ENCODE measurements at regions not wholly inside any gene's neighbourhood (a gene's known extent, or its start where the extent isn't known, plus 50 kb on each side); places are given as distances from the start of the nearest gene placed in this dataset.

DNA sequence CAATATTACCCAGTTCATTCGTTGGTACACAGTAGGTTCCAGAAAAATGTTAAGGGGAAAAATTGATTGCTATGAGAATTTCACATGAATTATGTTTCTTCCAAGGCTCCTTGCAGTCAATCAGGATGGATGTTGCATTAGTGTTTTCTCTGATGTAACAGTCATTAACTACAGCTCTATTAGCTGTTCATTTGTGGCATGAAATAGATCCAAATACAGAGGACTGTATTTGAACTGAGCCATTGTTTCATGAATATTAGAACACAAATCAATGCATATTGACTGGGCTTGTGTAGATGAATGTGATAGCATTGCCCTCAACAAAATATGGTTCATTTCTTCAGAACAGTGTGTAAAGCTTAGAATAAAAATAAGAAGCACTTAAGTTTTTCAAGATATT, 203.0 kb upstream of the SGO1 start:
- no peak overlapping the region for H3K27ac Mint-ChIP-seq
- peaks cover 2% of the 10 kb centered on the region for H3K36me3 Mint-ChIP-seq (ENCODE audit: low read depth)
- H3K9me3 Mint-ChIP-seq, result peaks cover 6% of the 10 kb centered on the region
- Histone ChIP-seq H3K4me3 (ENCODE audit: low read length) (no peak overlapping the region), H3K27me3 (ENCODE audit: control insufficient read depth, insufficient read depth, low read length, poor library complexity, severe bottlenecking) (no peaks in the 10 kb centered on the region), H3K27ac (ENCODE audit: low read depth, low read length) (no peak overlapping the region), H3K9me3 (ENCODE audit: control insufficient read depth, low read length) (peaks cover 21% of the 10 kb centered on the region), H3K36me3 (ENCODE audit: control insufficient read depth, insufficient read depth, low read length) (no peaks in the 10 kb centered on the region), H3K9ac (ENCODE audit: extremely low read depth, low read length, poor library complexity, severe bottlenecking) (no peak overlapping the region), H3K4me1 (ENCODE audit: control insufficient read depth, insufficient read depth, low read length) (no peaks in the 10 kb centered on the region)
- no peaks in the 10 kb centered on the region for H3K4me1 Mint-ChIP-seq
- TF ChIP-seq CTCF (conservative IDR thresholded peaks at IDR 0.05), result no peak
- DNase-seq, result no peak
- no peak overlapping the region for H3K4me3 Mint-ChIP-seq
- no peaks in the 10 kb centered on the region for H3K27me3 Mint-ChIP-seq (ENCODE audit: insufficient read depth)
- 89% methylated on average over 1 of the region's 1 CpG; no CpG with 5 or more reads in 1 of the 2 experiments for WGBS, 2 experiments (ENCODE audit: insufficient coverage in 1 of 2, insufficient read length in 1 of 2)

DNA sequence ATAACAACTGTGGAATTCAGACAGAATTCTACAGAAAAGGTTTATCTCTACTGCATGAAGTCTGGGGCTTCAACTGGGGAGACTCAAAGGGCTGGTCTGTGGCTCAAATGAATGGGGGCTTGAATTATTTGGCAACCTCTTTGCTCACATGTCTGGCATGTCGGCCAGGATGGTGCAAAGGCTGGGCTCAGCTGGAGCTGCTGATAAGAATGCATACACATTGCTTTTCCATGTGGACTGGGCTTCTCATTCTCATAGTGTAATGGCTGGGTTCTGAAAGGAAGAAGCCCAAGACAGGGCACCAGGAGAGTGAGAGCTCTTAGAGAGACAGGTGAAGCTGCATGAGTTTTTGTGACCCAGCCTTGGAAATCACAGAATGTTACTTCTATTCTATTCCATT, 194.3 kb upstream of the SGO1 start:
- no peak overlapping the region for H3K4me3 Mint-ChIP-seq
- no peak overlapping the region for H3K27ac Mint-ChIP-seq
- peak overlapping the region; percentile 2 for H3K4me3 ChIP-seq (ENCODE audit: low read length)
- H3K27me3 Mint-ChIP-seq (ENCODE audit: insufficient read depth), result no peaks in the 10 kb centered on the region
- H3K9ac ChIP-seq (ENCODE audit: extremely low read depth, low read length, poor library complexity, severe bottlenecking), result no peak overlapping the region
- H3K27me3 ChIP-seq (ENCODE audit: control insufficient read depth, insufficient read depth, low read length, poor library complexity, severe bottlenecking), result no peaks in the 10 kb centered on the region
- no peak for DNase-seq
- 90 to 100% methylated on average over 1 of the region's 1 CpG for WGBS, 2 experiments (ENCODE audit: insufficient coverage in 1 of 2, insufficient read length in 1 of 2)
- peaks cover 19% of the 10 kb centered on the region for H3K4me1 Mint-ChIP-seq
- no peaks in the 10 kb centered on the region for H3K36me3 ChIP-seq (ENCODE audit: control insufficient read depth, insufficient read depth, low read length)
- H3K9me3 ChIP-seq (ENCODE audit: control insufficient read depth, low read length), result peaks cover 13% of the 10 kb centered on the region
- H3K9me3 Mint-ChIP-seq, result peaks cover 7% of the 10 kb centered on the region
- no peak for TF ChIP-seq CTCF (conservative IDR thresholded peaks at IDR 0.05)
- H3K36me3 Mint-ChIP-seq (ENCODE audit: low read depth), result peaks cover 6% of the 10 kb centered on the region
- H3K4me1 ChIP-seq (ENCODE audit: control insufficient read depth, insufficient read depth, low read length), result peaks cover 7% of the 10 kb centered on the region
- no peak overlapping the region for H3K27ac ChIP-seq (ENCODE audit: low read depth, low read length)

DNA sequence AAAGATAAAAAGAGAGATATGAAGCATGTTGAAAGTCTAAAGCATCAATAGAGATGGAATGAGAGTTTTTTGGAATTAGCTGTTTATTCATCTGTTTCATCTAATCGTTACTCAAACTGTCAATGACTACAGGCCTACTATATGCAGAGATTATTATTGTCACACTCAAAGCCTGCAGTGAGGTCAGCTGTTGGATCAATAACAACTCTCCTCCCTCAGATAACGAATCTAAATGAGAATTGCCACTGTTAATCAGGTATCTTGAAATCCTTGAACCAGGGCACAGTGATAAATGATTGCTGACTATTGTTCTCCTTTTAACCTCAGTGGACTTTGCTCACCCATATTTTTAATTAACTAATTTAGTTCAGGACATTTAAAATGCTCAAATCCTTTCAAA, 192.3 kb upstream of the SGO1 start:
- Histone ChIP-seq H3K9me3 (ENCODE audit: control insufficient read depth, low read length) (no peaks in the 10 kb centered on the region), H3K27ac (ENCODE audit: low read depth, low read length) (no peak overlapping the region), H3K36me3 (ENCODE audit: control insufficient read depth, insufficient read depth, low read length) (no peaks in the 10 kb centered on the region), H3K4me1 (ENCODE audit: control insufficient read depth, insufficient read depth, low read length) (peaks cover 7% of the 10 kb centered on the region), H3K9ac (ENCODE audit: extremely low read depth, low read length, poor library complexity, severe bottlenecking) (no peak overlapping the region), H3K27me3 (ENCODE audit: control insufficient read depth, insufficient read depth, low read length, poor library complexity, severe bottlenecking) (no peaks in the 10 kb centered on the region), H3K4me3 (ENCODE audit: low read length) (peak overlapping the region; percentile 13)
- no peak for TF ChIP-seq CTCF (conservative IDR thresholded peaks at IDR 0.05)
- H3K4me3 Mint-ChIP-seq, result no peak overlapping the region
- no peak for DNase-seq
- H3K4me1 Mint-ChIP-seq, result peaks cover 19% of the 10 kb centered on the region
- peaks cover 3% of the 10 kb centered on the region for H3K36me3 Mint-ChIP-seq (ENCODE audit: low read depth)
- 70 to 85% methylated on average over 2 of the region's 2 CpGs for WGBS, 2 experiments (ENCODE audit: insufficient coverage in 1 of 2, insufficient read length in 1 of 2)
- no peaks in the 10 kb centered on the region for H3K27me3 Mint-ChIP-seq (ENCODE audit: insufficient read depth)
- no peaks in the 10 kb centered on the region for H3K9me3 Mint-ChIP-seq
- H3K27ac Mint-ChIP-seq, result peak overlapping the region; percentile 19

All from endodermal cell (in vitro differentiated cells).